Suprapubic skin (tissue), 4 donors: ENCODE measurements at regions not wholly inside any gene's neighbourhood (a gene's known extent, or its start where the extent isn't known, plus 50 kb on each side); places are given as distances from the start of the nearest gene placed in this dataset.
A peak's percentile ranks its signal among the peaks of the same experiment; 100 is the strongest.

Source experiments
- DNase-seq, 2 donors: peaks; one replicate each; pipeline ENCODE4 v3.0.0-alpha.2; 2019; ENCODE audit warnings: low spot score in 2 of 2
- H3K27ac ChIP-seq: fragments of 200-600 bp; sonication (generic); one replicate; pipeline ENCODE4 v1.5.1; 2019
- H3K27me3 ChIP-seq: fragments of 200-600 bp; sonication (generic); one replicate; pipeline ENCODE4 v1.5.1; 2019
- H3K36me3 ChIP-seq: fragments of 200-600 bp; sonication (generic); one replicate; pipeline ENCODE4 v1.5.1; 2019
- H3K4me1 ChIP-seq: fragments of 200-600 bp; sonication (generic); one replicate; pipeline ENCODE4 v1.5.1; 2019
- H3K4me3 ChIP-seq: fragments of 200-600 bp; sonication (generic); one replicate; pipeline ENCODE4 v1.5.1; 2019; ENCODE audit warnings: mild to moderate bottlenecking
- H3K9me3 ChIP-seq: fragments of 200-600 bp; sonication (generic); one replicate; pipeline ENCODE4 v1.5.1; 2019
- EP300 ChIP-seq: sonication (generic); formaldehyde crosslinking; IDR thresholded peaks from one replicate; pipeline ENCODE4 v1.6.1; 2017; ENCODE audit warnings: antibody characterized with exemption
- POLR2A ChIP-seq, 2 donors: fragments of 450-650 bp; IDR thresholded peaks; one replicate each; pipeline ENCODE4 v1.6.1; 2017; ENCODE audit warnings: antibody characterized with exemption in 2 of 2, mild to moderate bottlenecking in 2 of 2, moderate library complexity in 2 of 2
- POLR2AphosphoS5 ChIP-seq, 3 donors: sonication (generic); formaldehyde crosslinking; IDR thresholded peaks; one replicate each; pipeline ENCODE4 v1.6.1; 2017; ENCODE audit warnings: antibody characterized with exemption in 3 of 3
- WGBS: methylation state at CpG from one replicate; pipeline ENCODE4 v1.1.5; 2018; 5-methylcytosine and 5-hydroxymethylcytosine counted together
- TF ChIP-seq, protein P1 (sequence below), 2 donors: fragments of 200-600 bp in 1 of 2; fragments of 450-650 bp in 1 of 2; sonication (generic) in 1 of 2; IDR thresholded peaks; one replicate each; pipeline ENCODE4 v1.5.1; 2016 to 2019; ENCODE audit warnings: antibody characterized with exemption in 2 of 2, mild to moderate bottlenecking in 1 of 2, moderate library complexity in 1 of 2

DNA sequence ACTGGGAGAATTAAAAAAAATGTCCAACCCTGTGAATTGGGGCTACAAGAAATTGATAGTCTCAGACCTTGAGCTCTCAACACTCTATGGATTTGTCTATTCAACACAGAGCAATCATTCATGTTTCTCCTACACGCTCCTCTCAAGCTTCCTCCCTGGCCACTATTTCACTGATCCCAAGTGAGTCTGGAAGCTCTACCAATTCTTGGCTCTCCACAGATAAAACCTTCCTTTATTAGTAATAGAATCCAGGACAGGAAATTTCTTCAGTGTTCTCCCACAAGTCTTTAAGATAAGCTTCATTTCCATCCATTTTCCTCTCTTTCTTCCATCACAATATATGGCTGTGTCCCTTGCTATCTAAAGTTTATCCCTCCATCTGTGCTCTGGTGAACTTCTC lies 215.1 kb upstream of the PAPPA start:
- Histone ChIP-seq H3K9me3 (no peaks in the 10 kb centered on the region), H3K27ac (no peak overlapping the region), H3K36me3 (no peaks in the 10 kb centered on the region), H3K4me1 (no peaks in the 10 kb centered on the region), H3K4me3 (no peak overlapping the region), H3K27me3 (no peaks in the 10 kb centered on the region)
- 88% methylated on average over 1 of the region's 1 CpG for WGBS
- no peak for TF ChIP-seq POLR2AphosphoS5 (IDR thresholded peaks at IDR 0.05)
- no peak for TF ChIP-seq EP300
- TF ChIP-seq, protein P1, sequence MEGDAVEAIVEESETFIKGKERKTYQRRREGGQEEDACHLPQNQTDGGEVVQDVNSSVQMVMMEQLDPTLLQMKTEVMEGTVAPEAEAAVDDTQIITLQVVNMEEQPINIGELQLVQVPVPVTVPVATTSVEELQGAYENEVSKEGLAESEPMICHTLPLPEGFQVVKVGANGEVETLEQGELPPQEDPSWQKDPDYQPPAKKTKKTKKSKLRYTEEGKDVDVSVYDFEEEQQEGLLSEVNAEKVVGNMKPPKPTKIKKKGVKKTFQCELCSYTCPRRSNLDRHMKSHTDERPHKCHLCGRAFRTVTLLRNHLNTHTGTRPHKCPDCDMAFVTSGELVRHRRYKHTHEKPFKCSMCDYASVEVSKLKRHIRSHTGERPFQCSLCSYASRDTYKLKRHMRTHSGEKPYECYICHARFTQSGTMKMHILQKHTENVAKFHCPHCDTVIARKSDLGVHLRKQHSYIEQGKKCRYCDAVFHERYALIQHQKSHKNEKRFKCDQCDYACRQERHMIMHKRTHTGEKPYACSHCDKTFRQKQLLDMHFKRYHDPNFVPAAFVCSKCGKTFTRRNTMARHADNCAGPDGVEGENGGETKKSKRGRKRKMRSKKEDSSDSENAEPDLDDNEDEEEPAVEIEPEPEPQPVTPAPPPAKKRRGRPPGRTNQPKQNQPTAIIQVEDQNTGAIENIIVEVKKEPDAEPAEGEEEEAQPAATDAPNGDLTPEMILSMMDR (IDR thresholded peaks at IDR 0.05) = no peak
- TF ChIP-seq POLR2A (IDR thresholded peaks at IDR 0.05) = no peak
- no peak for DNase-seq

DNA sequence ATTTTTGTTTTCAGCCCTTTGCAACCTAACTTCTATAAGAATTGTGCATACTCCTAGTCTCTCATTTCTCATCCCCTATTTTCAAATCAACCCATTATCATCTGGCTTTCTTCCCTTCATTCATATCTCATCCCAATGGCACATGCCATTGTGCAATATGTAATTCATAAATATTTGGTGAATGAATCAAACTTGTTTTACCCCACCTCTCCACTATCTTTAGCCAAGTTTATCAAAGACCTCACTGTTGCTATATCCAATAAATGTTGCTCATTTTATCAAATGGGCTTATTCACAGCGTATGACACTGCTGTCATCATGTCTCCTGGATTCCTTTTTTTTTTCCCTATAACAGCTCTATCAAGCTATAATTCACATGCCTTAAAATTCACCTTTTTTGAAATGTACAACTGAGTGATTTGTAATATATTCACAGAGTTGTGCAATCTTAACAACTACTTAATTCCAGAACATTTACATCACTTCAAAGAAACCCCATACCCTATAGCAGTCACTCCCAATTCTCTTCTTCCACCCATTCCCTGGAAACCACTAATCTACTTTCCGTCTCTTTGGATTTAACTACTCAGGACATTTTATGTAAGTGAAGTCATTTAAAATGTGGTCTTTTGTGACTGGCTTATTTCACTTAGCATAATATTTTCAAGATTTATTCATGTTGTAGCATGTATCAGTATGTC lies 214.4 kb upstream of the PAPPA start:
- no peak overlapping the region for H3K27ac ChIP-seq
- no peaks in the 10 kb centered on the region for H3K27me3 ChIP-seq
- no peak for DNase-seq
- no peaks in the 10 kb centered on the region for H3K4me1 ChIP-seq
- 52% methylated on average over 2 of the region's 2 CpGs for WGBS
- H3K36me3 ChIP-seq = no peaks in the 10 kb centered on the region
- H3K9me3 ChIP-seq = no peaks in the 10 kb centered on the region
- no peak overlapping the region for H3K4me3 ChIP-seq
- TF ChIP-seq EP300 (no peak), POLR2A (IDR thresholded peaks at IDR 0.05) (no peak), POLR2AphosphoS5 (IDR thresholded peaks at IDR 0.05) (no peak)
- TF ChIP-seq, protein P1 (IDR thresholded peaks at IDR 0.05) = no peak

GRCh38 chr9:115941561-115942315 lies 211.9 kb upstream of the PAPPA start:
- TF ChIP-seq EP300 = no peak
- TF ChIP-seq POLR2A (IDR thresholded peaks at IDR 0.05) = no peak
- no peak for TF ChIP-seq POLR2AphosphoS5 (IDR thresholded peaks at IDR 0.05)
- TF ChIP-seq, protein P1 (IDR thresholded peaks at IDR 0.05) = no peak
- no peak overlapping the region for H3K27ac ChIP-seq
- no peak for DNase-seq
- no peaks in the 10 kb centered on the region for H3K36me3 ChIP-seq
- H3K9me3 ChIP-seq = no peaks in the 10 kb centered on the region
- H3K4me1 ChIP-seq = no peaks in the 10 kb centered on the region
- H3K4me3 ChIP-seq = no peak overlapping the region
- H3K27me3 ChIP-seq = no peaks in the 10 kb centered on the region
- 56% methylated on average over 2 of the region's 2 CpGs for WGBS

GRCh38 chr9:115943431-115944165 lies 210.0 kb upstream of the PAPPA start:
- TF ChIP-seq POLR2AphosphoS5 (IDR thresholded peaks at IDR 0.05) (no peak), POLR2A (IDR thresholded peaks at IDR 0.05) (no peak)
- Histone ChIP-seq H3K36me3 (no peaks in the 10 kb centered on the region), H3K9me3 (no peaks in the 10 kb centered on the region), H3K27ac (peak overlapping the region; percentile 42), H3K4me3 (no peak overlapping the region), H3K4me1 (no peaks in the 10 kb centered on the region), H3K27me3 (no peaks in the 10 kb centered on the region)
- DNase-seq = no peak

DNA sequence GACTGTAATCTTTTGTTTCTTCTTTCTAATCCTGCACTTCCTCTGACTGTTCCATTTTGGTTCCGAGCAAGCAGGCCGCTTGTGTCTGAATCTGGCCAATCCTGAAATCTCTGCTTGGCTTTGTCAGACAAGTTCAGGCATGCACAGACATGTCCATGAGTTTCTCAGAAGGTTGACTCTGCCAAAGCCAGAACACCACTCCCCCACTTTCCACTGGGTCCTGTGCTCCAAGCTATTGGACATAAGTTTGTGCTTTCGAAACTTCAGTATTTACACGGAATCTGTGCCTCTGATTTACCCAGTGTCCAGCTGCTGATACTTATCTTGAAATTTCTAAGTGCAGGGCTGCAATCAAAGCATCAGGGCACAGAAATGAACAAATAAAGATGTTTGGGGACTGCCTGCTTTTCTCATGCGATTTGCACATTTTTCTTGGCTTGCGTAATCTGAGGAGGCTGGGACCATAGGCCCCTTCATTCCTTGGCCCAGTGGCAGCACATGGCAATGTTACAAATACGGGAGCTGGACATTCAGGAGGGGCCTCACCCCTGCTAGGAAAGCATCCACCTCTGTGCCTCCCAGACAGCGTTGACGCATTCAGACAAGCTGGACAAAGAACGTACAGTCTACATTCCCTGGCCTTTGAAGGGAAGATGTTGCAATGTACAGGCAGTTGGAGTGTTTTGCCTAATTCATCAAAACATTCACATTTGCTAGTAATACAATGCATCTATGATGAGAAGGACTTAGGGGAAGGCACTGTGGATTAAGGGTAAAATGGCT lies 209.2 kb upstream of the PAPPA start:
- peak; percentile 84 to 86 for DNase-seq
- H3K4me1 ChIP-seq = no peaks in the 10 kb centered on the region
- no peaks in the 10 kb centered on the region for H3K36me3 ChIP-seq
- 47% methylated on average over 10 of the region's 10 CpGs for WGBS
- no peaks in the 10 kb centered on the region for H3K9me3 ChIP-seq
- TF ChIP-seq, protein P1 (IDR thresholded peaks at IDR 0.05) = no peak
- peak; percentile 7 to 89 (median 86) for TF ChIP-seq POLR2AphosphoS5 (IDR thresholded peaks at IDR 0.05)
- no peak overlapping the region for H3K4me3 ChIP-seq
- peak overlapping the region; percentile 58 for H3K27ac ChIP-seq
- H3K27me3 ChIP-seq = no peaks in the 10 kb centered on the region
